HCT116 (cell line): ENCODE measurements at regions not wholly inside any gene's neighbourhood (a gene's known extent, or its start where the extent isn't known, plus 50 kb on each side); places are given as distances from the start of the nearest gene placed in this dataset.

Experiments used
- CTCF ChIP-seq, 3 experiments: fragments of 200-600 bp in 1 of 3; sonication (generic) in 1 of 3; IDR thresholded peaks in 2 of 3; conservative IDR thresholded peaks in 1 of 3; 2 replicates each; pipeline ENCODE4 v1.5.1; 2012 to 2017; ENCODE audit warnings: low read depth in 2 of 3, low read length in 2 of 3, antibody characterized with exemption in 1 of 3, borderline replicate concordance in 1 of 3, control low read depth in 1 of 3, mild to moderate bottlenecking in 1 of 3, mixed read lengths in 1 of 3, mixed run types in 1 of 3, moderate library complexity in 1 of 3; ENCODE audit not compliant: insufficient read depth in 1 of 3
- EGR1 ChIP-seq: IDR thresholded peaks from 2 replicates; pipeline ENCODE4 v1.6.1; 2012; ENCODE audit warnings: low read depth
- FOSL1 ChIP-seq: IDR thresholded peaks from 2 replicates; pipeline ENCODE4 v1.6.1; 2012; ENCODE audit warnings: low read depth
- POLR2A ChIP-seq: IDR thresholded peaks from 2 replicates; pipeline ENCODE4 v1.7.0; 2011; ENCODE audit warnings: borderline replicate concordance; ENCODE audit not compliant: insufficient read depth, insufficient read length; ENCODE audit errors: extremely low read depth
- YY1 ChIP-seq: IDR thresholded peaks from 2 replicates; pipeline ENCODE4 v1.6.1; 2011; ENCODE audit warnings: low read length, low read depth, moderate library complexity, mild to moderate bottlenecking; ENCODE audit not compliant: insufficient replicate concordance; ENCODE audit errors: extremely low read depth
- TF ChIP-seq, protein P1 (sequence below): IDR thresholded peaks from 2 replicates; pipeline ENCODE4 v1.6.1; 2012; ENCODE audit warnings: low read depth

DNA sequence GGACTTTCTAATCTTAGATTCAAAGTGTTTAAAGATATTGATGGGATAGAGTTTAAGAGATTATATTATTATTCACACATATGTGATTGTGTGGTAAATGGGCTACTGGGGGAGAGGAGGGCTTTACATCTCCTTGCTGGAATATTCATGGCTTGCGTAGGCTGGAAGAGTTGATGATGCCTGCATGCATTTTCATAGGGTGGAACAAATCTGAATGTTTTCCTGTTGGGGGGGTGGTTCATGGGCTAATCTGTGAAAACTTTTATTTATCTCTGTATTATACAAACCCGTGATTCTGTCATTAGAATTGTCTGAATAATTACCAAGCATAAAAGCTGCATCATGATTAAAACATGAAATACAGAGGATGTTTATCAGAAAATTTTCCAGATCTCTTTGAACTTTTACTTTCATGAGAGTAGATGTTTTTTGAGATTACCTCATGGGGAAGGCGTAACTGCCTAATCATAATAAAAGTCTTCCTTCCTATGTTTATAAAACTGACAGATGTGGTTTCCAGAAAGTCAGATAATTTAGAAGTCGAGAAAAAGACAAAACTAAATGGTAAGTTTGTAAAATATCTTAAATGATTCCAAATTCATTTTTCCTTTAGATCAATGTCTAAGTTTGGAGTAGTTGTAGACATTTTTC is 1185.4 kb upstream of the SEMA6A start:
- TF ChIP-seq POLR2A (no peak), FOSL1 (no peak), EGR1 (no peak), YY1 (no peak), CTCF (IDR thresholded peaks at IDR 0.05 in 2 of 3, conservative IDR thresholded peaks at IDR 0.05 in 1 of 3; ENCODE audit: borderline replicate concordance in 1 of 3, insufficient read depth in 1 of 3, low read depth in 2 of 3, low read length in 2 of 3) (no peak)
- TF ChIP-seq, protein P1, sequence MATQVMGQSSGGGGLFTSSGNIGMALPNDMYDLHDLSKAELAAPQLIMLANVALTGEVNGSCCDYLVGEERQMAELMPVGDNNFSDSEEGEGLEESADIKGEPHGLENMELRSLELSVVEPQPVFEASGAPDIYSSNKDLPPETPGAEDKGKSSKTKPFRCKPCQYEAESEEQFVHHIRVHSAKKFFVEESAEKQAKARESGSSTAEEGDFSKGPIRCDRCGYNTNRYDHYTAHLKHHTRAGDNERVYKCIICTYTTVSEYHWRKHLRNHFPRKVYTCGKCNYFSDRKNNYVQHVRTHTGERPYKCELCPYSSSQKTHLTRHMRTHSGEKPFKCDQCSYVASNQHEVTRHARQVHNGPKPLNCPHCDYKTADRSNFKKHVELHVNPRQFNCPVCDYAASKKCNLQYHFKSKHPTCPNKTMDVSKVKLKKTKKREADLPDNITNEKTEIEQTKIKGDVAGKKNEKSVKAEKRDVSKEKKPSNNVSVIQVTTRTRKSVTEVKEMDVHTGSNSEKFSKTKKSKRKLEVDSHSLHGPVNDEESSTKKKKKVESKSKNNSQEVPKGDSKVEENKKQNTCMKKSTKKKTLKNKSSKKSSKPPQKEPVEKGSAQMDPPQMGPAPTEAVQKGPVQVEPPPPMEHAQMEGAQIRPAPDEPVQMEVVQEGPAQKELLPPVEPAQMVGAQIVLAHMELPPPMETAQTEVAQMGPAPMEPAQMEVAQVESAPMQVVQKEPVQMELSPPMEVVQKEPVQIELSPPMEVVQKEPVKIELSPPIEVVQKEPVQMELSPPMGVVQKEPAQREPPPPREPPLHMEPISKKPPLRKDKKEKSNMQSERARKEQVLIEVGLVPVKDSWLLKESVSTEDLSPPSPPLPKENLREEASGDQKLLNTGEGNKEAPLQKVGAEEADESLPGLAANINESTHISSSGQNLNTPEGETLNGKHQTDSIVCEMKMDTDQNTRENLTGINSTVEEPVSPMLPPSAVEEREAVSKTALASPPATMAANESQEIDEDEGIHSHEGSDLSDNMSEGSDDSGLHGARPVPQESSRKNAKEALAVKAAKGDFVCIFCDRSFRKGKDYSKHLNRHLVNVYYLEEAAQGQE: no peak
